ENCODE measurements at regions not wholly inside any gene's neighbourhood (a gene's known extent, or its start where the extent isn't known, plus 50 kb on each side); places are given as distances from the start of the nearest gene placed in this dataset.
"Not testable (repeated sequence)": the region's sequence is repeated elsewhere in the genome, so short reads cannot be mapped to it uniquely, and the experiment has no call there.

DNA sequence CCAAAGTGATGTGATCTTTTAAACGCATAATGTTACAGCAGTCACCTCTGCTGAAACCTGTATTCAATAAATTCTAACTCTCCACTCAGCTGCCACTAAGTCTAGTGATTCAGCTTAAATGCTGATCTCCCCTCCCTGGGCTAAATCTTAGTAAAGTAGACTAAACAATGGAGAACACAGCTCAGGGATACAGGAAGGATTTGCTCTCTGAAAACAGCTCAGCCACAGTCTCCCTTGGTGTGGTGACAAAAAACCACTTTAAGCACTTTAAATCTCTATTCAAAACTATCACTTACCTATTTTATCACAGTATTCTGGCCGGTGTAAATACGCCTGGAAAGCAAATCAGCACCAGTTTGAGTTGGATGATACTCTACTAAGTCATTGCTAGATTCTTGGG lies 130.6 kb downstream of the RFX6 start:
- Histone ChIP-seq H3K4me1 (ENCODE audit: control insufficient read depth in 2 of 2, insufficient read depth in 1 of 2, low read depth in 1 of 2, low read length in 2 of 2) (peaks cover 0 to 13% of the 10 kb centered on the region in 2 donors), H3K27me3 (ENCODE audit: control insufficient read depth in 3 of 3, insufficient read depth in 3 of 3, low read depth in 1 of 3, low read length in 3 of 3) (no peaks in the 10 kb centered on the region), H2BK15ac (ENCODE audit: low read length) (no peak overlapping the region), H3K27ac (replicated peaks; ENCODE audit: low read length) (no peak overlapping the region), H3K9ac (ENCODE audit: low read depth, low read length, poor library complexity) (no peak overlapping the region), H3K4ac (ENCODE audit: low read length) (no peak overlapping the region), H2AK5ac (ENCODE audit: low read depth, low read length) (no peak overlapping the region), H4K8ac (ENCODE audit: low read depth, low read length) (no peak overlapping the region), H3K14ac (ENCODE audit: low read length) (no peak overlapping the region), H2BK12ac (ENCODE audit: low read length) (no peak overlapping the region), H4K91ac (ENCODE audit: low read depth, low read length, poor library complexity) (no peak overlapping the region), H3K18ac (ENCODE audit: low read length) (no peak overlapping the region), H3K4me3 (ENCODE audit: low read length in 2 of 2) (no peak overlapping the region), H3K23ac (ENCODE audit: low read depth, low read length, poor library complexity) (no peak overlapping the region), H2BK5ac (ENCODE audit: low read length) (no peak overlapping the region), H3K36me3 (replicated peaks in 1 of 2; ENCODE audit: control insufficient read depth in 2 of 2, insufficient read depth in 2 of 2, low read length in 2 of 2) (no peaks in the 10 kb centered on the region), H3K4me2 (ENCODE audit: insufficient read depth, low read length, poor library complexity, severe bottlenecking) (no peak overlapping the region), H2AFZ (ENCODE audit: low read length) (no peak overlapping the region), H3K9me3 (replicated peaks in 1 of 2; ENCODE audit: control insufficient read depth in 2 of 2, insufficient read depth in 1 of 2, low read depth in 1 of 2, low read length in 2 of 2) (no peaks in the 10 kb centered on the region), H3K79me1 (ENCODE audit: low read depth, low read length) (no peaks in the 10 kb centered on the region), H2BK120ac (ENCODE audit: low read depth, low read length) (no peak overlapping the region)
- no CpG with 5 or more reads among the region's 3 CpGs for WGBS, 2 donors (ENCODE audit: extremely low coverage in 2 of 2, insufficient read length in 2 of 2, insufficient replicate concordance in 1 of 2)
- DNase-seq (ENCODE audit: low spot score), result no peak

DNA sequence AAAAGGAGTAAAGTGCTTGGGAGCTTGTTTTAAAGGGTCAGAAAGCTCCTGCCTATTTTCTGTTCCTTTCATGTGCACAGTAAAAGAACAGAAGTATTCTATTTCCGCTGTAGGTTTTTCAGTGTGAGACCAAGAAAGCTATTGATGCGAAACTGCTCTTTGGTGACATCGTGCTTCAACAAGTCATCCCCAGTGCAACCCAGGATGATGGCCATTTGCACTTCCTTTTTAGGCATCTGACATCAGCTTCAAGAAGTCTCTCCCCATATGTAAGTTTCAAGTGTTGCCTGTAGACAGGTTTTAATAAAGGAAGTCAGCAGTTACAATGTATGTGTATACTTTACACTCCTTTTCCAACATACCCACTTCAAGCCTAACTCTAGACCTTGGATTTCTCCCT lies 131.6 kb downstream of the RFX6 start:
- H4K8ac ChIP-seq (ENCODE audit: low read depth, low read length), result no peak overlapping the region
- no peak overlapping the region for H2BK5ac ChIP-seq (ENCODE audit: low read length)
- no peak overlapping the region for H2BK15ac ChIP-seq (ENCODE audit: low read length)
- H3K27ac ChIP-seq (replicated peaks; ENCODE audit: low read length), result no peak overlapping the region
- no peaks in the 10 kb centered on the region for H3K79me1 ChIP-seq (ENCODE audit: low read depth, low read length)
- peaks cover 0 to 13% of the 10 kb centered on the region in 2 donors for H3K4me1 ChIP-seq (ENCODE audit: control insufficient read depth in 2 of 2, insufficient read depth in 1 of 2, low read depth in 1 of 2, low read length in 2 of 2)
- no peak overlapping the region for H2AFZ ChIP-seq (ENCODE audit: low read length)
- WGBS, 2 donors (ENCODE audit: extremely low coverage in 2 of 2, insufficient read length in 2 of 2, insufficient replicate concordance in 1 of 2), result no CpG with 5 or more reads among the region's 3 CpGs
- DNase-seq (ENCODE audit: low spot score), result no peak
- H3K27me3 ChIP-seq (ENCODE audit: control insufficient read depth in 3 of 3, insufficient read depth in 3 of 3, low read depth in 1 of 3, low read length in 3 of 3), result no peaks in the 10 kb centered on the region
- H3K14ac ChIP-seq (ENCODE audit: low read length), result no peak overlapping the region
- no peak overlapping the region for H3K18ac ChIP-seq (ENCODE audit: low read length)
- H3K36me3 ChIP-seq (replicated peaks in 1 of 2; ENCODE audit: control insufficient read depth in 2 of 2, insufficient read depth in 2 of 2, low read length in 2 of 2), result no peaks in the 10 kb centered on the region
- H3K4me2 ChIP-seq (ENCODE audit: insufficient read depth, low read length, poor library complexity, severe bottlenecking), result no peak overlapping the region
- no peak overlapping the region for H4K91ac ChIP-seq (ENCODE audit: low read depth, low read length, poor library complexity)
- H3K23ac ChIP-seq (ENCODE audit: low read depth, low read length, poor library complexity), result no peak overlapping the region
- H3K9me3 ChIP-seq (replicated peaks in 1 of 2; ENCODE audit: control insufficient read depth in 2 of 2, insufficient read depth in 1 of 2, low read depth in 1 of 2, low read length in 2 of 2), result no peaks in the 10 kb centered on the region
- H3K4me3 ChIP-seq (ENCODE audit: low read length in 2 of 2), result no peak overlapping the region
- H2AK5ac ChIP-seq (ENCODE audit: low read depth, low read length), result no peak overlapping the region
- H3K4ac ChIP-seq (ENCODE audit: low read length), result no peak overlapping the region
- no peak overlapping the region for H3K9ac ChIP-seq (ENCODE audit: low read depth, low read length, poor library complexity)
- H2BK120ac ChIP-seq (ENCODE audit: low read depth, low read length), result no peak overlapping the region
- H2BK12ac ChIP-seq (ENCODE audit: low read length), result no peak overlapping the region

GRCh38 chr6:117014641-117015473 lies 137.8 kb downstream of the RFX6 start:
- WGBS, 2 donors (ENCODE audit: extremely low coverage in 2 of 2, insufficient read length in 2 of 2, insufficient replicate concordance in 1 of 2), result no CpG with 5 or more reads among the region's 43 CpGs
- H2BK120ac ChIP-seq (ENCODE audit: low read depth, low read length); H4K8ac ChIP-seq (ENCODE audit: low read depth, low read length); H3K4me2 ChIP-seq (ENCODE audit: insufficient read depth, low read length, poor library complexity, severe bottlenecking); H2AFZ ChIP-seq (ENCODE audit: low read length); H2BK15ac ChIP-seq (ENCODE audit: low read length); H3K4me3 ChIP-seq (ENCODE audit: low read length in 2 of 2); H3K36me3 ChIP-seq (replicated peaks in 1 of 2; ENCODE audit: control insufficient read depth in 2 of 2, insufficient read depth in 2 of 2, low read length in 2 of 2); H2AK5ac ChIP-seq (ENCODE audit: low read depth, low read length); H3K4me1 ChIP-seq (ENCODE audit: control insufficient read depth in 2 of 2, insufficient read depth in 1 of 2, low read depth in 1 of 2, low read length in 2 of 2); H2BK5ac ChIP-seq (ENCODE audit: low read length); DNase-seq (ENCODE audit: low spot score); H3K79me1 ChIP-seq (ENCODE audit: low read depth, low read length); H2BK12ac ChIP-seq (ENCODE audit: low read length); H3K23ac ChIP-seq (ENCODE audit: low read depth, low read length, poor library complexity); H3K27ac ChIP-seq (replicated peaks; ENCODE audit: low read length); H3K14ac ChIP-seq (ENCODE audit: low read length); H4K91ac ChIP-seq (ENCODE audit: low read depth, low read length, poor library complexity); H3K27me3 ChIP-seq (ENCODE audit: control insufficient read depth in 3 of 3, insufficient read depth in 3 of 3, low read depth in 1 of 3, low read length in 3 of 3); H3K18ac ChIP-seq (ENCODE audit: low read length); H3K9me3 ChIP-seq (replicated peaks in 1 of 2; ENCODE audit: control insufficient read depth in 2 of 2, insufficient read depth in 1 of 2, low read depth in 1 of 2, low read length in 2 of 2); H3K9ac ChIP-seq (ENCODE audit: low read depth, low read length, poor library complexity); H3K4ac ChIP-seq (ENCODE audit: low read length): not testable (repeated sequence)

DNA sequence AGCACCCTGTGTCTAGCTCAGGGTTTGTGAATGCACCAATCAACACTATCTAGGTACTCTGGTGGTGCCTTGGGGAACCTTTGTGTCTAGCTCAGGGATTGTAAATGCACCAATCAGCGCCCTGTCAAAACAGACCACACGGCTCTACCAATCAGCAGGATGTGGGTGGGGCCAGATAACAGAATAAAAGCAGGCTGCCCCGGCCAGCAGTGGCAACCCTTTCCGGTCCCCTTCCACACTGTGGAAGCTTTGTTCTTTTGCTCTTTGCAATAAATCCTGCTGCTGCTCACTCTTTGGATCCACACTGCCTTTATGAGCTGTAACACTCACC lies 138.4 kb downstream of the RFX6 start:
- not testable (repeated sequence) for H3K4ac ChIP-seq (ENCODE audit: low read length); H3K4me3 ChIP-seq (ENCODE audit: low read length in 2 of 2); H2BK5ac ChIP-seq (ENCODE audit: low read length); H3K4me2 ChIP-seq (ENCODE audit: insufficient read depth, low read length, poor library complexity, severe bottlenecking); H2BK12ac ChIP-seq (ENCODE audit: low read length); DNase-seq (ENCODE audit: low spot score); H3K36me3 ChIP-seq (replicated peaks in 1 of 2; ENCODE audit: control insufficient read depth in 2 of 2, insufficient read depth in 2 of 2, low read length in 2 of 2); H3K18ac ChIP-seq (ENCODE audit: low read length); H3K14ac ChIP-seq (ENCODE audit: low read length); H3K4me1 ChIP-seq (ENCODE audit: control insufficient read depth in 2 of 2, insufficient read depth in 1 of 2, low read depth in 1 of 2, low read length in 2 of 2); H3K9me3 ChIP-seq (replicated peaks in 1 of 2; ENCODE audit: control insufficient read depth in 2 of 2, insufficient read depth in 1 of 2, low read depth in 1 of 2, low read length in 2 of 2); H4K8ac ChIP-seq (ENCODE audit: low read depth, low read length); H3K27ac ChIP-seq (replicated peaks; ENCODE audit: low read length); H2AFZ ChIP-seq (ENCODE audit: low read length); H3K27me3 ChIP-seq (ENCODE audit: control insufficient read depth in 3 of 3, insufficient read depth in 3 of 3, low read depth in 1 of 3, low read length in 3 of 3); H2BK120ac ChIP-seq (ENCODE audit: low read depth, low read length); H3K79me1 ChIP-seq (ENCODE audit: low read depth, low read length); H2AK5ac ChIP-seq (ENCODE audit: low read depth, low read length); H3K23ac ChIP-seq (ENCODE audit: low read depth, low read length, poor library complexity); H4K91ac ChIP-seq (ENCODE audit: low read depth, low read length, poor library complexity); H3K9ac ChIP-seq (ENCODE audit: low read depth, low read length, poor library complexity); H2BK15ac ChIP-seq (ENCODE audit: low read length)
- WGBS, 2 donors (ENCODE audit: extremely low coverage in 2 of 2, insufficient read length in 2 of 2, insufficient replicate concordance in 1 of 2), result no CpG with 5 or more reads among the region's 4 CpGs
